Right lobe of liver (tissue), 4 donors: ENCODE measurements at regions not wholly inside any gene's neighbourhood (a gene's known extent, or its start where the extent isn't known, plus 50 kb on each side); places are given as distances from the start of the nearest gene placed in this dataset.

ENCODE experiments used
- CTCF ChIP-seq, 4 donors: fragments of 200-600 bp in 3 of 4; fragments of 450-650 bp in 1 of 4; IDR thresholded peaks; one replicate each; pipeline versions ENCODE4 v1.5.1 to v1.8.0; 2016 to 2022; ENCODE audit warnings: antibody characterized with exemption in 4 of 4, mild to moderate bottlenecking in 2 of 4
- POLR2A ChIP-seq: fragments of 450-650 bp; IDR thresholded peaks from one replicate; pipeline ENCODE4 v1.6.1; 2017; ENCODE audit warnings: antibody characterized with exemption, mild to moderate bottlenecking
- donor health status: DM: no; HTN: no; CAD: no.
- donor health status: DM: no; HTN: no; CAD: no.
- donor health status: DM: no; HTN: yes; CAD: no.

- TF ChIP-seq CTCF (IDR thresholded peaks at IDR 0.05): no peak
- no peak for TF ChIP-seq POLR2A
These were observed 157.8 kb downstream of the ATG4C start for GRCh38 chr1:62941780-62942179.
